DMS53 (cell line): ENCODE measurements at regions not wholly inside any gene's neighbourhood (a gene's known extent, or its start where the extent isn't known, plus 50 kb on each side); places are given as distances from the start of the nearest gene placed in this dataset.
A peak's percentile ranks its signal among the peaks of the same experiment; 100 is the strongest.

Source experiments
- DNase-seq: peaks from one replicate; lab custom pipeline; 2025; lab: John Stamatoyannopoulos, UW

GRCh38 chr6:111958534-111958933 is 85.3 kb upstream of the FYN start:
- DNase-seq = no peak

- no peak for DNase-seq
Measured at GRCh38 chr6:111959766-111960165, 86.5 kb upstream of the FYN start.

- DNase-seq = no peak
Measured at GRCh38 chr6:111967131-111967530, 86.8 kb upstream of the CCN6 start.

- DNase-seq = no peak
Measured at GRCh38 chr6:111970426-111970825, 83.5 kb upstream of the CCN6 start.

- no peak for DNase-seq
Measured at GRCh38 chr6:111971181-111971841, 82.6 kb upstream of the CCN6 start.

GRCh38 chr6:111971866-111972532 is 81.9 kb upstream of the CCN6 start:
- DNase-seq = no peak

GRCh38 chr6:111972745-111973117 is 81.2 kb upstream of the CCN6 start:
- DNase-seq = no peak

GRCh38 chr6:111973118-111973761 is 80.7 kb upstream of the CCN6 start:
- peak; percentile 4 for DNase-seq

- DNase-seq = peak; percentile 22
Measured at GRCh38 chr6:111973927-111974639, 79.8 kb upstream of the CCN6 start.

GRCh38 chr6:111975466-111975865 is 78.4 kb upstream of the CCN6 start:
- DNase-seq = no peak

- DNase-seq = no peak
Measured at GRCh38 chr6:111976139-111976538, 77.8 kb upstream of the CCN6 start.

GRCh38 chr6:111978532-111979149 is 75.3 kb upstream of the CCN6 start:
- no peak for DNase-seq

GRCh38 chr6:111979633-111980032 is 74.3 kb upstream of the CCN6 start:
- no peak for DNase-seq

- DNase-seq = no peak
Measured at GRCh38 chr6:111980143-111980542, 73.8 kb upstream of the CCN6 start.

- no peak for DNase-seq
Measured at GRCh38 chr6:111980971-111981840, 72.7 kb upstream of the CCN6 start.

GRCh38 chr6:111982681-111983080 is 71.2 kb upstream of the CCN6 start:
- DNase-seq = peak; percentile 56

- peak; percentile 25 for DNase-seq
Measured at GRCh38 chr6:111983193-111983592, 70.7 kb upstream of the CCN6 start.

GRCh38 chr6:111984081-111984480 is 69.8 kb upstream of the CCN6 start:
- no peak for DNase-seq

GRCh38 chr6:111984516-111985201 is 69.2 kb upstream of the CCN6 start:
- no peak for DNase-seq

GRCh38 chr6:111985202-111985731 is 68.6 kb upstream of the CCN6 start:
- DNase-seq = peak; percentile 96
